CMK (cell line): ENCODE measurements at regions not wholly inside any gene's neighbourhood (a gene's known extent, or its start where the extent isn't known, plus 50 kb on each side); places are given as distances from the start of the nearest gene placed in this dataset.

ENCODE experiments used
- DNase-seq: peaks from one replicate; pipeline ENCODE4 v3.0.0-alpha.2; 2010; ENCODE audit warnings: low read depth

DNA sequence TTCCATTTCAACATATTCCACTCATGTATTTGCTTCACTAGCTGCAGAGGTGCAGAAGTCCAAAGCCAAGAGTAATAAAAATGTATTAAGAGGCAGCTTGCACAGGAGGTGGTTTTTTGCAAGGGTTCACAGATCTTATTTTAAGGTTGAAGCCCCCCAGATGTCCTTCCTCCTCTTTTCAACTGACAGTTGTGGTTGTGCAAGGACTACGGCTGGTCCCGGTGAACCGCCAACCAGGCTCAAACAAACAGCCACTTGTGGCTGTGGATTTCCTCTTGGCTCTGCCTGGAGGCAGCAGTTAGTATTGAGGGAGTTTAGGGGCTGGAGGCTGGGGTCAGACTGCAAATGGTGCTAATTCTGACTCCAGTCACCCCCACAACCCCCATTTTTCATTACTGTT, 240.7 kb upstream of the TBC1D5 start:
- no peak for DNase-seq

DNA sequence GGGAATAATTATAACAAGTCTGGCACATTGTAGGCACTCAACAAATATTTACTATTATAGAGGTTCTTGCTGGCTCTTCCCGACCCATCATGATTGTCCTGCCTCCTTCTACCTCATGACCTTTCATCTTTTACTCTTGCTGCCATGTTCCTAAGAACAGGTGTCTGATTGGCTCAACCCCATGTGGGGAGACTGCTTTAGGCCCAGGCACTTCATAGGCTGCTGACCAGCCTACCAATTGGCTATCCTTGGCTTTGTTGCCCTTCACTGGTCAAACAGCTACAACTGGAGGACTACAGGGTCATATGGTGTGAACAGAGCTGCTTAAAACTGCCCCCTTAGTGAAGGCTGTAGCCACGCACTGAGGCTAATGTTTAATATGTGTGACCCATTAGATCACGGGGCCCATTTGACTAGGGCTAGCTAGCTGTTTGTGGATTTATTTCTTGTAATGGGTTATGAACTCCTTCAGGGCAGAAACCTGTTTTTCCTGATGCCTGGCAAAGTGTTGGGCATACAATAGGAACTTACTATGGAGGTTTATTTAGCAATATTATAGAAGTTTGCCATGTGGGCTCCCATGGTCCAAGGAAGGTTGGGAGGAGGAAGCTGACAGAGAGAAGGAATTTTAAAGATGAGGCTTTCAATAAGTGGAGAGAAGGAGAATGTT, 239.9 kb upstream of the TBC1D5 start:
- DNase-seq = no peak

GRCh38 chr3:17980863-17981262, 238.4 kb upstream of the TBC1D5 start:
- DNase-seq = no peak

DNA sequence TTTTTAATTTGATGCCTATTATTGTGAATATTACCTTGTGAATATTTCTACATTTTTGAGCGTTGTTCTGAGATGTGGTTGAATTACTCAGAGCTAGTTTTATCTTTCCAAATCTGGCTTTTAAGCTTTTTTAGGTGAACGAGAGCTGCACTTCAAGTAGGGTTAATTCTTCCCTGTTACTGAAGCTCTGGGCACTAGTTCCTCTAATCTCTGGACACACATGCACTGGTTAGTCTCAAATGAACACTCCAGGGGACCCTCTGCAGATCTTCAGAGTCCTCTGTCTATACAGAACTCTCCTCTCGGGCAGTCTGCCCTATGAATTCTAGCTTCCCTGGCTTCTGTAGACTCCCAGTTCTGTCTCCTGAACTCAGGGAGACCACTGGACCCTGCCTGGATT, 237.5 kb upstream of the TBC1D5 start:
- no peak for DNase-seq

DNA sequence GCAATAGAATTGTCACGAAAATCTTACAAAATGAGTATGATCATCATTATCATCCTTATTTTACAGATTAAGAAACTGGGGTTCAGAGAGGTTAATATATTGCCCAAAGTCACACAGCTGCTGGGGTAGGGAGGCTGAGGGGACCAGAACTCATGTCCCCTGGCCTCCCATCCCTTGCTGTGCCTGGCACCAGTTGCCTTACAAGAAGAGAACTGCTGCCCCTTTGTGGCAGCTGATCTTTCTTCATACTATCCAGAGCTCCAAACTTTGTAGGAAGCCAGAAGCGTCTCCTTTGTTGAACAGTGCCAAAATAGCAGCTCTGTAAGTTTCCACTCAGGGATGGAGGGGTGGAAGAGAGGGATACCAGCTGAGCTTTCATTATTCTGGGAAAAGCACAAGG, 236.8 kb upstream of the TBC1D5 start:
- no peak for DNase-seq

DNA sequence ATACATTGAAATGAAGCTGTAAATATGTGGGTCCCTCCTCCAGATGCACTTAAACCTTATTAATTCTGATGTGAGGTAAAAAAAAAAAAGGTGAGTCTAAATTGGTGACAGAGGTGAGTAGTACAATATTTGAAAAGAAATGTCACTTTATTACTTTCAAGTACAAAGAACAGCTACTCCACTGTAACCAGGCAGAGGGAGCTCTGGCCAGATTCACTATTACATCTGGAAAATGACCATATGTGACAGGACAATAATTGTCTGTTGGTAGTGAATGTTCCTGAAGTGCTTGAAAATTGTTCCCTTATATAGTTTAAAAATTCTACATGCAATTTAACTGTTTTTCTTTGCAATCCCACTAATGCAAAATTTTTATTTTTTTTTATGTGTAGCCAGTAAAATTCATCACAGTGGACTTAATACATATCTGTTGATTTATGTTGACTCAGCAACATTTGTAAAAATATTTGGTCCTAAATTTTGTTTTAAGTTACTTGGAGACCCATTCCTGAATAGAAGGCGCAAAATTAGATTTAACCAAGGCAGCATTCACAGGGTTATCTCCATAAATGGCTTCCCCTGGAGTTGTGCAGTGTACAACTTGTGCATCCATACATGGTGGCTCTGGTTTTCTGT, 231.9 kb upstream of the TBC1D5 start:
- no peak for DNase-seq

- no peak for DNase-seq
Measured at GRCh38 chr3:17972959-17973906, 230.8 kb upstream of the TBC1D5 start.

DNA sequence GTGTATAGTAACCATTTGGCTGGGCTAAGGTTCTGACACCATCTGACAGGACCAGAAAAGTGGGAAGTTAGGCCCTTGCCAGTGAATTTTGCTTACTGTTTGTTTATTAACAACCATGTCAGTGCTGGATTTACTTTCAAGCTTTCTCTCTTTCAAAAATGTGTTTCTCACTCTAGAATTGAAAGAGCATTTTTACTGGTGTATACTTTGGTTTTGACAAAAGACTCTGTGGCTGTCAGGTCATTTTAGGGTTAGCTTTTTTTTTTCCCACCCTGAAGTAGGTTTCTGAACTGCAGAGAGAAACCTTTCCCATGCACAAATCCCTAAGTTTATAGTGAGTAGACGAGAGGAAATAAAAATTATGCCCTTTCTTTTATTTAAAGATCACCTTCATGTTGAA, 230.0 kb upstream of the TBC1D5 start:
- DNase-seq = no peak

GRCh38 chr3:17972030-17972429, 229.6 kb upstream of the TBC1D5 start:
- DNase-seq = no peak

GRCh38 chr3:17969985-17970568, 227.6 kb upstream of the TBC1D5 start:
- no peak for DNase-seq

- no peak for DNase-seq
Measured at GRCh38 chr3:17969244-17969643, 226.8 kb upstream of the TBC1D5 start.

DNA sequence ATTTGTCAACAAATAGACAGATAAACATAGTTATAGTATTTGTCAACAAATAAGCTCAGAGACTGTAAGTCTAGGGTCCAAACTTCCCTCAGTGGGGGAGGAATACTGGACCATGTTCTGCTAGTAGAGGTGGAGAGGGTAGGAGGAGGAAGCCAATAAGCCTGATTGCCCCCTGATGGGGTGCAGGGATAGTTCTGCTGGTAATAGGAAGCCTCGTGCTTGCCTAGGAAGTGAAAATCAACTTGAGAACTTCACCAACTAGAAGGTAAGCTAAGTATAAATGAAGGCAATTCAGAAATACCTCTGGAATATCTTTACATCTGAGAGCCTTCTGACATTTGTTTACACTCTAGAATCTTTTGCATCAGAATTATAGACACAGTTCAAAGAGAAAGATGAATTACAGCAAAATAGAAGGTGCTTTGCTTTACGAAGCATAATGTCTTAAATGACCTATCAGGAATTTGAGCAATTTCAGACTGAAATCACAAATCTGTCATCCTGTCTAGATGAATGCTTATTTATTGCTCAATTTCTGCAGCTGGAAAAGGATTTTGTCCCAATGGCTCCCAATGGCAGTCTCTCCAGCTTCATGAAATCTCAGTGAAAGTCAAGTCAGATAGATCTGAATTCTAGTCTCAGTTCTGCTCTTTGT, 225.6 kb upstream of the TBC1D5 start:
- DNase-seq = no peak

- DNase-seq = no peak
Measured at GRCh38 chr3:17967111-17967510, 224.7 kb upstream of the TBC1D5 start.

DNA sequence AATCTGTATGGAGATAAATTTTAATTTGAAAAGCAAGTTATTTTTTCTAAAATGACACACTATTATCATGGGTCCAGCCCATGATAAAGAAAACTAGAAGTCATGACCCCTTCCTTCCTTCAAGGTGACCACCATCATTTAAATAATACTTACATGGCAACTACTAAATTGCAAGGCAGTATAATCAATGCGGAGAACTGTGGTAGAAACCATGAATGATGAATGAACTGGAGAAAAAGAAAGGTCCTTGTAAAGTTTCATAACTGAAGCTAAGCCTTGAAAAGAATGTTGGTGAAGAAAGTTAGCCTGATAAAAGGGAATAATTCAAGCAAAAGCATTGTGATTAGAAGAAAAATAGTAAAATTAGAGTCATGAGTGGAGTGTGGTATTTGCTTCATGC, 222.9 kb upstream of the TBC1D5 start:
- DNase-seq = no peak

- DNase-seq = no peak
Measured at GRCh38 chr3:17964108-17964507, 221.7 kb upstream of the TBC1D5 start.

- no peak for DNase-seq
Measured at GRCh38 chr3:17955411-17955810, 213.0 kb upstream of the TBC1D5 start.

GRCh38 chr3:17954801-17955200, 212.4 kb upstream of the TBC1D5 start:
- DNase-seq = no peak

GRCh38 chr3:17951241-17951640, 208.8 kb upstream of the TBC1D5 start:
- DNase-seq = no peak

GRCh38 chr3:17949101-17949500, 206.7 kb upstream of the TBC1D5 start:
- DNase-seq = no peak

DNA sequence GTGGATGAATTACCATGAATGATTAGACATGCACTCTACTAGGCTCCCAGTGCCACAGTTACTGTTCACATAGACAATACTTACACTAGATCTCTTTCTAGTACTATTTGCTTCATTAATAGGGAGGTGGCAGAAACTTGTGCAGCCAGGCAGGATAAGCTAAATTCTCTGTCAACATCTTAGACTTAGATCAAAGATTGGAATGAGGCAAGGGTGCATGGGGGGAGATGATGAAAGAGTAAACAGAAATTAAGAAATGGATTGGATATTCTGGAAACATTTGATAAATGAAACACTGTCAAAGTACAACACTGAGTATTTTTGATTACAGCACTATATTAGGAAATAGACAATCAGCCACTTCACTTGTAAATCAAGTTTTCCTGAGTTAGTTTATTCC, 205.4 kb upstream of the TBC1D5 start:
- no peak for DNase-seq

GRCh38 chr3:17946619-17947018, 204.2 kb upstream of the TBC1D5 start:
- DNase-seq = peak; percentile 74

DNA sequence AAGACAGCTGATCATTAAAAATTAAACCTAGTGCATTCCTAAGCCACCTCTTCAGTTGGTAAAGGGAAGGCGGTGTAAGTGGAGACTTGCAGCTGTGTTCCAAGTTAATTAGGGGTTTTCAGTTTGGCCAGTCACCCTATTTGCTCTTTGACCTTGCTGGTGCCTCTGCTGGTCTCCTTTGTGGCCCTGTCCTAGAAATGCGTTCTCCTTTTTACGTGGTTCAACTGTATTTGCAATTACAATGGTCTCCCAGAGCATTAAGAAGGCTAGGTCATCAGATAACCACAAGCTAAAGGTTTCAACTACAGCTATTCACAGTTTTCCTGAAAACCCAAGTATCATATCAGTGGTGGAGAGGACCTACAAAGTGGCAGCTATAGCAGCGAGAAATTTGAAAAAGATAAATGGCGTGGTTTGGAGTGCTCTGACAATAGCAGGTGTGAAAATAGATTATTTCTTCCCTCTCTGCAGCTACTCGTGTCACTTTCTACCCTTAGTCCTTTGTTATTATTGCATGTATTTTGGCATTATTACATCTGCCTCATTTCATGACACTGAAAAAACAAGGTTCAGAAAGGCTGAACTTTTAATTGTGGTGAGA, 203.5 kb upstream of the TBC1D5 start:
- DNase-seq = no peak
